ENCODE measurements at regions not wholly inside any gene's neighbourhood (a gene's known extent, or its start where the extent isn't known, plus 50 kb on each side); places are given as distances from the start of the nearest gene placed in this dataset.

- H3K27ac ChIP-seq (ENCODE audit: poor library complexity, severe bottlenecking), result no peak overlapping the region
- no peak for ATAC-seq (ENCODE audit: low read depth)
Measured at GRCh38 chr6:147000545-147001488, 203.4 kb upstream of the STXBP5 start.

GRCh38 chr6:147001621-147002020, 202.6 kb upstream of the STXBP5 start:
- H3K4me1 ChIP-seq (ENCODE audit: insufficient read depth, poor library complexity, severe bottlenecking), result no peaks in the 10 kb centered on the region
- DNase-seq (ENCODE audit: low spot score) (no peak), ATAC-seq (ENCODE audit: low read depth) (no peak)
- H3K4me3 ChIP-seq (ENCODE audit: severe bottlenecking), result no peak overlapping the region
- no peaks in the 10 kb centered on the region for H3K27me3 ChIP-seq (ENCODE audit: insufficient read depth, poor library complexity, severe bottlenecking)
- no peaks in the 10 kb centered on the region for H3K9me3 ChIP-seq (ENCODE audit: severe bottlenecking)
- no peaks in the 10 kb centered on the region for H3K36me3 ChIP-seq (ENCODE audit: low read depth)
- no peak overlapping the region for H3K27ac ChIP-seq (ENCODE audit: poor library complexity, severe bottlenecking)
- TF ChIP-seq CTCF (IDR thresholded peaks at IDR 0.05; ENCODE audit: poor library complexity, severe bottlenecking), result no peak

More at GRCh38 chr6:147000545-147001488, 203.4 kb upstream of the STXBP5 start:
- no peaks in the 10 kb centered on the region for H3K9me3 ChIP-seq (ENCODE audit: severe bottlenecking)
- DNase-seq (ENCODE audit: low spot score), result no peak
- no peak for TF ChIP-seq CTCF (IDR thresholded peaks at IDR 0.05; ENCODE audit: poor library complexity, severe bottlenecking)
- no peaks in the 10 kb centered on the region for H3K4me1 ChIP-seq (ENCODE audit: insufficient read depth, poor library complexity, severe bottlenecking)
- no peak overlapping the region for H3K4me3 ChIP-seq (ENCODE audit: severe bottlenecking)
- no peaks in the 10 kb centered on the region for H3K27me3 ChIP-seq (ENCODE audit: insufficient read depth, poor library complexity, severe bottlenecking)
- no peaks in the 10 kb centered on the region for H3K36me3 ChIP-seq (ENCODE audit: low read depth)

DNA sequence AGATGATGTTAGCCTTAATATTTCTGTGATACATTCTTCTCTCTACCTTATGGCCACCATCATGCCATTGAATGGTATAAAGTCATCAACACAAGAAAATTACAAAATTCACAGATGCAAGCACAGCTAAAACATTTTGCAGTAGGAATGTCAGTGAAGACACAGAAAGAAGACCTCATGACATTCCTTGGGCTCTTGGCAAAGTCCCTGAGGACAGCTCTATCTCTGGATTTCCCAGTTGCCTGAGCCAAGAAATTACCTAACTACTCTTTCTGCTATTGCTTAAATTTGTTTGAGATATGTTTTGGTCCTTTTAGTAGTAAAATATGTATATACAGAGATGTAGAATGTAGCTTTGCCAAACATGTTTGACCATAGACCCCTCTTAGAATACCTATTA, 201.0 kb upstream of the STXBP5 start:
- no peak for TF ChIP-seq CTCF (IDR thresholded peaks at IDR 0.05; ENCODE audit: poor library complexity, severe bottlenecking)
- H3K4me1 ChIP-seq (ENCODE audit: insufficient read depth, poor library complexity, severe bottlenecking), result no peaks in the 10 kb centered on the region
- H3K27me3 ChIP-seq (ENCODE audit: insufficient read depth, poor library complexity, severe bottlenecking), result no peaks in the 10 kb centered on the region
- DNase-seq (ENCODE audit: low spot score), result no peak
- ATAC-seq (ENCODE audit: low read depth), result no peak
- no peak overlapping the region for H3K4me3 ChIP-seq (ENCODE audit: severe bottlenecking)
- H3K9me3 ChIP-seq (ENCODE audit: severe bottlenecking), result no peaks in the 10 kb centered on the region
- H3K36me3 ChIP-seq (ENCODE audit: low read depth), result no peaks in the 10 kb centered on the region
- H3K27ac ChIP-seq (ENCODE audit: poor library complexity, severe bottlenecking), result no peak overlapping the region

GRCh38 chr6:147005499-147005898, 198.7 kb upstream of the STXBP5 start:
- H3K4me1 ChIP-seq (ENCODE audit: insufficient read depth, poor library complexity, severe bottlenecking), result no peaks in the 10 kb centered on the region
- H3K27ac ChIP-seq (ENCODE audit: poor library complexity, severe bottlenecking), result no peak overlapping the region
- H3K36me3 ChIP-seq (ENCODE audit: low read depth), result no peaks in the 10 kb centered on the region
- TF ChIP-seq CTCF (IDR thresholded peaks at IDR 0.05; ENCODE audit: poor library complexity, severe bottlenecking), result no peak
- H3K9me3 ChIP-seq (ENCODE audit: severe bottlenecking), result no peaks in the 10 kb centered on the region
- no peak overlapping the region for H3K4me3 ChIP-seq (ENCODE audit: severe bottlenecking)
- no peaks in the 10 kb centered on the region for H3K27me3 ChIP-seq (ENCODE audit: insufficient read depth, poor library complexity, severe bottlenecking)
- ATAC-seq (ENCODE audit: low read depth) (no peak), DNase-seq (ENCODE audit: low spot score) (no peak)

GRCh38 chr6:147007441-147007840, 196.8 kb upstream of the STXBP5 start:
- Histone ChIP-seq H3K4me1 (ENCODE audit: insufficient read depth, poor library complexity, severe bottlenecking) (no peaks in the 10 kb centered on the region), H3K9me3 (ENCODE audit: severe bottlenecking) (no peaks in the 10 kb centered on the region), H3K36me3 (ENCODE audit: low read depth) (no peaks in the 10 kb centered on the region), H3K27ac (ENCODE audit: poor library complexity, severe bottlenecking) (no peak overlapping the region), H3K27me3 (ENCODE audit: insufficient read depth, poor library complexity, severe bottlenecking) (no peaks in the 10 kb centered on the region), H3K4me3 (ENCODE audit: severe bottlenecking) (no peak overlapping the region)
- no peak for TF ChIP-seq CTCF (IDR thresholded peaks at IDR 0.05; ENCODE audit: poor library complexity, severe bottlenecking)
- DNase-seq (ENCODE audit: low spot score) (no peak), ATAC-seq (ENCODE audit: low read depth) (no peak)

Data from RWPE2 (cell line).